ENCODE measurements at regions not wholly inside any gene's neighbourhood (a gene's known extent, or its start where the extent isn't known, plus 50 kb on each side); places are given as distances from the start of the nearest gene placed in this dataset.
"Not testable (repeated sequence)": the region's sequence is repeated elsewhere in the genome, so short reads cannot be mapped to it uniquely, and the experiment has no call there.

- Histone ChIP-seq H3K9ac (ENCODE audit: low read length in 3 of 3) (no peak overlapping the region), H3K4me1 (ENCODE audit: control insufficient read depth in 2 of 3, insufficient read depth in 2 of 3, low read depth in 1 of 3, low read length in 3 of 3) (no peaks in the 10 kb centered on the region), H3K27me3 (ENCODE audit: control insufficient read depth, insufficient read depth, low read length) (no peaks in the 10 kb centered on the region), H3K4me3 (ENCODE audit: low read length in 3 of 3) (no peak overlapping the region), H3K9me3 (ENCODE audit: control insufficient read depth in 2 of 3, insufficient read depth in 1 of 3, low read length in 3 of 3) (peaks cover 0 to 10% (median 2%) of the 10 kb centered on the region in 3 donors), H3K36me3 (ENCODE audit: control insufficient read depth in 2 of 3, insufficient read depth in 3 of 3, low read length in 3 of 3) (no peaks in the 10 kb centered on the region), H3K27ac (ENCODE audit: low read depth in 2 of 2, low read length in 2 of 2) (no peak overlapping the region)
- intact Hi-C loops (cut with DNase I) = no loop called here
- TF ChIP-seq CTCF (IDR thresholded peaks at IDR 0.05; ENCODE audit: borderline replicate concordance, extremely low read depth, insufficient read depth) = no peak
- FAIRE-seq = no peak
- no peak for DNase-seq
Measured at GRCh38 chr16:54879681-54880080, 51.0 kb upstream of the IRX5 start.

DNA sequence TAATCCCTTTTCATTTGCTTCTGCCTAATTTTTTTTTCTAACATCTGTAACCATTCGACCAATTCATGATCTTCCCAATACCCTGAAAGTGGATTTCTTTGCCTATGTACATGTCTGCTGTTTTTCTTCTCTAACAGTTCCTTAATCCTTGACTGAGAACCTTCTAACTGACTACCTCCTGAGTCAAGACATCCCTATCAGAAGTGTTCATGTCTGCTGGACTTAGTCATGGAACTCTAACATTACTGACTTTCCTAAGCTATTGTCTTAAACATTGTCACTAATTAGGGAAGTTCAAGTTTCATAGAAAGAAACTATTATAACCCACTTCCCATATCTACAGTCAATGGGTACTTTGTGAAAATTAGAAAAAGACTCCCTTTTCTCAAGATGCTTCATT is 52.4 kb upstream of the IRX5 start:
- Histone ChIP-seq H3K4me3 (ENCODE audit: low read length in 3 of 3) (no peak overlapping the region), H3K4me1 (ENCODE audit: control insufficient read depth in 2 of 3, insufficient read depth in 2 of 3, low read depth in 1 of 3, low read length in 3 of 3) (no peaks in the 10 kb centered on the region), H3K9ac (ENCODE audit: low read length in 3 of 3) (no peak overlapping the region), H3K36me3 (ENCODE audit: control insufficient read depth in 2 of 3, insufficient read depth in 3 of 3, low read length in 3 of 3) (no peaks in the 10 kb centered on the region), H3K27ac (ENCODE audit: low read depth in 2 of 2, low read length in 2 of 2) (no peak overlapping the region), H3K27me3 (ENCODE audit: control insufficient read depth, insufficient read depth, low read length) (no peaks in the 10 kb centered on the region), H3K9me3 (ENCODE audit: control insufficient read depth in 2 of 3, insufficient read depth in 1 of 3, low read length in 3 of 3) (peaks cover 0 to 6% (median 0%) of the 10 kb centered on the region in 3 donors)
- no peak for TF ChIP-seq CTCF (IDR thresholded peaks at IDR 0.05; ENCODE audit: borderline replicate concordance, extremely low read depth, insufficient read depth)
- DNase-seq = no peak
- no peak for FAIRE-seq
- intact Hi-C loops (cut with DNase I) = no loop called here

GRCh38 chr16:54875443-54875842 is 55.2 kb upstream of the IRX5 start:
- DNase-seq (no peak), FAIRE-seq (no peak)
- H3K4me3 ChIP-seq (ENCODE audit: low read length in 3 of 3) = no peak overlapping the region
- H3K4me1 ChIP-seq (ENCODE audit: control insufficient read depth in 2 of 3, insufficient read depth in 2 of 3, low read depth in 1 of 3, low read length in 3 of 3) = no peaks in the 10 kb centered on the region
- no peak overlapping the region for H3K9ac ChIP-seq (ENCODE audit: low read length in 3 of 3)
- H3K27me3 ChIP-seq (ENCODE audit: control insufficient read depth, insufficient read depth, low read length) = no peaks in the 10 kb centered on the region
- TF ChIP-seq CTCF (IDR thresholded peaks at IDR 0.05; ENCODE audit: borderline replicate concordance, extremely low read depth, insufficient read depth) = no peak
- H3K27ac ChIP-seq (ENCODE audit: low read depth in 2 of 2, low read length in 2 of 2) = no peak overlapping the region
- H3K36me3 ChIP-seq (ENCODE audit: control insufficient read depth in 2 of 3, insufficient read depth in 3 of 3, low read length in 3 of 3) = no peaks in the 10 kb centered on the region
- peaks cover 0 to 4% (median 0%) of the 10 kb centered on the region in 3 donors for H3K9me3 ChIP-seq (ENCODE audit: control insufficient read depth in 2 of 3, insufficient read depth in 1 of 3, low read length in 3 of 3)
- intact Hi-C loops (cut with DNase I) = no loop called here

DNA sequence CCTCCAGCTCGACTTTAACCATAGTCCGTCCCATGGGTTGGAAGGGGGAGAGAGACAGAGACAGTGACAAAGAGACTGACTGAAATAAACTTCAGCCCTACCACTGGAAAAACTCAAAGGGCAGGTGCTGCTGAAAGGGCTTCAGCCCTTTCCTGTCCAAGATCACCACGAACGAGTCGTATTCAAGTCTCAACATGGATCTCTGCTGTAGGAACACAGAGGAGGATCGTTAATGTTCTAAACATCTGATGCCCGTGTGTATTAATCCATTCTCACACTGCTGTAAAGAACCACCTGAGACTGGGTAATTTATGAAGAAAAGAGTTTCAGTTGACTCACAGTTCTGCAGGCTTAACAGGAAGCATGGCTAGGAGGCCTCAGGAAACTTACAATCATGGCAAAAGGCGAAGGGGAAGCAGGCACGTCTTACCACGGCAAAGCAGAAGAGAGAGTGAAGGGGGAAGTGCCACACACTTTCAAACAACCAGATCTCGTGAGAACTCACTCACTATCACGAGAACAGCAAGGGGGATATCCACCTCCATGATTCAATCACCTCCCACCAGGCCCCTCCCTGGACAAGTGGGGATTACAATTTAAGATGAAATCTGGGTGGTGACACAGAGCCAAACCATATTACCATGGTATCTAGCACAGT is 56.8 kb upstream of the IRX5 start:
- intact Hi-C loops (cut with DNase I); H3K36me3 ChIP-seq (ENCODE audit: control insufficient read depth in 2 of 3, insufficient read depth in 3 of 3, low read length in 3 of 3); DNase-seq; FAIRE-seq; H3K9me3 ChIP-seq (ENCODE audit: control insufficient read depth in 2 of 3, insufficient read depth in 1 of 3, low read length in 3 of 3); H3K9ac ChIP-seq (ENCODE audit: low read length in 3 of 3); H3K4me3 ChIP-seq (ENCODE audit: low read length in 3 of 3); H3K4me1 ChIP-seq (ENCODE audit: control insufficient read depth in 2 of 3, insufficient read depth in 2 of 3, low read depth in 1 of 3, low read length in 3 of 3); H3K27ac ChIP-seq (ENCODE audit: low read depth in 2 of 2, low read length in 2 of 2); H3K27me3 ChIP-seq (ENCODE audit: control insufficient read depth, insufficient read depth, low read length): not testable (repeated sequence)
